BJ (cell line): ENCODE measurements at regions not wholly inside any gene's neighbourhood (a gene's known extent, or its start where the extent isn't known, plus 50 kb on each side); places are given as distances from the start of the nearest gene placed in this dataset.

ENCODE experiments used
- CTCF ChIA-PET: fragments of 350-600 bp; formaldehyde crosslinking; extraction: SDS; loops from one replicate; lab custom pipeline; 2021; ENCODE audit warnings: antibody characterized with exemption, inconsistent platforms; lab: Yijun Ruan, JAX
- POLR2A ChIA-PET: fragments of 300-600 bp; sonication (Branson Sonifier 250); formaldehyde crosslinking; extraction: SDS; loops from one replicate; lab custom pipeline; 2021; ENCODE audit warnings: antibody characterized with exemption; lab: Charles Lee
- DNase-seq: peaks from one replicate; pipeline ENCODE4 v3.0.0-alpha.2; 2011; ENCODE audit warnings: low read depth
- H3K27me3 ChIP-seq: 2 replicates; pipeline ENCODE4 v1.6.0; 2011; ENCODE audit warnings: low read length; ENCODE audit not compliant: control insufficient read depth, insufficient read depth
- H3K36me3 ChIP-seq: 2 replicates; pipeline ENCODE4 v1.5.1; 2011; ENCODE audit warnings: low read length; ENCODE audit not compliant: control insufficient read depth, insufficient read depth
- H3K4me3 ChIP-seq: 2 replicates; pipeline ENCODE4 v1.5.1; 2011; ENCODE audit warnings: low read depth, mild to moderate bottlenecking, control low read depth, low read length
- TF ChIP-seq, protein P1 (sequence below): IDR thresholded peaks from 2 replicates; pipeline ENCODE4 v1.5.1; 2011; ENCODE audit warnings: low read depth, mild to moderate bottlenecking, control low read depth, inconsistent platforms, low read length, moderate library complexity; ENCODE audit not compliant: insufficient read depth

- H3K4me3 ChIP-seq = no peak overlapping the region
- H3K27me3 ChIP-seq = no peaks in the 10 kb centered on the region
- no peak for DNase-seq
- ChIA-PET CTCF (no interaction called here), POLR2A (no interaction called here)
- H3K36me3 ChIP-seq = no peaks in the 10 kb centered on the region
- TF ChIP-seq, protein P1, sequence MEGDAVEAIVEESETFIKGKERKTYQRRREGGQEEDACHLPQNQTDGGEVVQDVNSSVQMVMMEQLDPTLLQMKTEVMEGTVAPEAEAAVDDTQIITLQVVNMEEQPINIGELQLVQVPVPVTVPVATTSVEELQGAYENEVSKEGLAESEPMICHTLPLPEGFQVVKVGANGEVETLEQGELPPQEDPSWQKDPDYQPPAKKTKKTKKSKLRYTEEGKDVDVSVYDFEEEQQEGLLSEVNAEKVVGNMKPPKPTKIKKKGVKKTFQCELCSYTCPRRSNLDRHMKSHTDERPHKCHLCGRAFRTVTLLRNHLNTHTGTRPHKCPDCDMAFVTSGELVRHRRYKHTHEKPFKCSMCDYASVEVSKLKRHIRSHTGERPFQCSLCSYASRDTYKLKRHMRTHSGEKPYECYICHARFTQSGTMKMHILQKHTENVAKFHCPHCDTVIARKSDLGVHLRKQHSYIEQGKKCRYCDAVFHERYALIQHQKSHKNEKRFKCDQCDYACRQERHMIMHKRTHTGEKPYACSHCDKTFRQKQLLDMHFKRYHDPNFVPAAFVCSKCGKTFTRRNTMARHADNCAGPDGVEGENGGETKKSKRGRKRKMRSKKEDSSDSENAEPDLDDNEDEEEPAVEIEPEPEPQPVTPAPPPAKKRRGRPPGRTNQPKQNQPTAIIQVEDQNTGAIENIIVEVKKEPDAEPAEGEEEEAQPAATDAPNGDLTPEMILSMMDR = no peak
Measured at GRCh38 chr1:169052727-169053126, 53.8 kb upstream of the ATP1B1 start.

DNA sequence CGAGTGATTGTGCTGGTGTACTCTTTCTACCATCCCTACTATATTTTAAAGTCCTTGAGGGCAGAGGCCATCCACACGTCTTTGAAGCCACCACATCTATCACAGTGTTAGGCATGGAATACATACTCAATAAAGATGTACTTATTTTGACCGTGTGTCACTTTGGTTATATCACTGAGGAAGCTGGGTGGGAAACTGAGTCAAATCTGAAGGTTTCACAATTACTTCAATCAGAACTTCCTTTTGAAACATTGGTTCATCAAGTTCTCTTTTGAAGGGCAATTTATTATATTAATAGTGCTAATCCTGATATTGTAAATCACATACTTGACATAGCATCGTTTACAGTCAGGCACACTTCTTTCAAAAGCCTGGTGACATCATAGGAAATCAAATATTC, 53.3 kb upstream of the ATP1B1 start:
- POLR2A ChIA-PET = no interaction called here

More for the DNA sequence above, 53.3 kb upstream of the ATP1B1 start:
- no peaks in the 10 kb centered on the region for H3K36me3 ChIP-seq
- DNase-seq = no peak
- CTCF ChIA-PET = no interaction called here
- H3K27me3 ChIP-seq = no peaks in the 10 kb centered on the region
- TF ChIP-seq, protein P1 = no peak
- no peak overlapping the region for H3K4me3 ChIP-seq
